HCT116 (cell line): ENCODE measurements at regions not wholly inside any gene's neighbourhood (a gene's known extent, or its start where the extent isn't known, plus 50 kb on each side); places are given as distances from the start of the nearest gene placed in this dataset.

Experiments
- ATAC-seq: fragments of 200-7000 bp; cut with Tn5 transposase; 2 replicates; pipeline ENCODE4 v1.9.1; 2020; ENCODE audit warnings: mild to moderate bottlenecking, moderate library complexity
- BruUV-seq: library from RNA; stranded (reverse); fragments of 400-500 nt; replicated peaks from 2 replicates; lab custom pipeline; 2021; lab: Mats Ljungman, UMichigan
- CTCF ChIA-PET: fragments of 300-600 bp; sonication (Branson Sonifier 250); formaldehyde crosslinking; loops from one replicate; lab custom pipeline; 2021; ENCODE audit warnings: antibody characterized with exemption; lab: Charles Lee
- POLR2A ChIA-PET: fragments of 300-600, 350-600 bp; sonication (Branson Sonifier 250); formaldehyde crosslinking; loops from one replicate; lab custom pipeline; 2021; ENCODE audit warnings: antibody characterized with exemption; lab: Charles Lee
- RAD21 ChIA-PET, 2 experiments: fragments of 300-600 bp; sonication (Branson Sonifier 250); formaldehyde crosslinking; loops; one replicate each; lab custom pipeline; 2023; ENCODE audit warnings: low total read pairs in 2 of 2; ENCODE audit not compliant: uncharacterized antibody in 2 of 2, unreplicated experiment in 2 of 2, low non-redundant PET in 1 of 2; lab: Charles Lee
- DNase-seq: peaks from one replicate; pipeline ENCODE4 v3.0.0-alpha.2; 2010; ENCODE audit warnings: low read depth, low spot score
- H2AFZ ChIP-seq: fragments of 200-600 bp; shearing (Covaris generic), sonication (generic); 2 replicates; pipeline ENCODE4 v1.6.1; 2017; ENCODE audit warnings: low read depth, mixed run types, mixed read lengths, antibody characterized with exemption, low read length; ENCODE audit not compliant: poor library complexity, severe bottlenecking
- H3K27ac ChIP-seq: 2 replicates; pipeline ENCODE4 v1.5.1; 2012; ENCODE audit warnings: low read depth, low read length
- H3K27me3 ChIP-seq: fragments of 200-600 bp; sonication (generic); 2 replicates; pipeline ENCODE4 v1.6.1; 2016; ENCODE audit warnings: mixed run types, low read length, mixed read lengths; ENCODE audit not compliant: insufficient read depth
- H3K36me3 ChIP-seq, 2 experiments: fragments of 200-500 bp in 1 of 2; fragments of 200-600 bp in 1 of 2; sonication (Bioruptor generic) in 1 of 2; sonication (generic) in 1 of 2; 2 replicates each; pipeline versions ENCODE4 v1.5.1 to v1.6.1; 2014 to 2016; ENCODE audit warnings: low read length in 2 of 2, inconsistent platforms in 1 of 2, mixed read lengths in 1 of 2, mixed run types in 1 of 2; ENCODE audit not compliant: insufficient read depth in 2 of 2, control insufficient read depth in 1 of 2
- H3K4me1 ChIP-seq, 2 experiments: fragments of 200-600 bp in 1 of 2; sonication (generic) in 1 of 2; 2 replicates each; pipeline versions ENCODE4 v1.5.1 to v1.6.1; 2012 to 2017; ENCODE audit warnings: low read length in 2 of 2, inconsistent platforms in 1 of 2, mild to moderate bottlenecking in 1 of 2, mixed read lengths in 1 of 2, mixed run types in 1 of 2, moderate library complexity in 1 of 2; ENCODE audit not compliant: insufficient read depth in 2 of 2, control insufficient read depth in 1 of 2
- H3K4me2 ChIP-seq: fragments of 200-600 bp; sonication (generic); 2 replicates; pipeline ENCODE4 v1.6.1; 2017; ENCODE audit warnings: mixed run types, low read length, mixed read lengths
- H3K4me3 ChIP-seq, 2 experiments: fragments of 200-600 bp in 1 of 2; sonication (generic) in 1 of 2; replicated peaks in 1 of 2; 2 replicates each; pipeline ENCODE4 v1.5.1; 2011 to 2016; ENCODE audit warnings: low read length in 2 of 2, control low read depth in 1 of 2, low read depth in 1 of 2, mild to moderate bottlenecking in 1 of 2, mixed read lengths in 1 of 2, mixed run types in 1 of 2
- H3K79me2 ChIP-seq: fragments of 200-600 bp; sonication (generic); 2 replicates; pipeline ENCODE4 v1.6.1; 2017; ENCODE audit warnings: mild to moderate bottlenecking, mixed run types, low read length, moderate library complexity, mixed read lengths; ENCODE audit not compliant: insufficient read depth
- H3K9ac ChIP-seq: fragments of 200-600 bp; sonication (generic); 2 replicates; pipeline ENCODE4 v1.6.1; 2016; ENCODE audit warnings: low read length, mixed read lengths
- H3K9me2 ChIP-seq: fragments of 200-600 bp; sonication (generic), shearing (Covaris generic); 2 replicates; pipeline ENCODE4 v1.6.1; 2017; ENCODE audit warnings: mixed run types, mild to moderate bottlenecking, moderate library complexity; ENCODE audit not compliant: insufficient read depth
- H3K9me3 ChIP-seq, 2 experiments: fragments of 200-500 bp in 1 of 2; fragments of 200-600 bp in 1 of 2; sonication (Bioruptor generic) in 1 of 2; sonication (generic) in 1 of 2; 2 replicates each; pipeline ENCODE4 v1.6.1; 2014 to 2017; ENCODE audit warnings: low read length in 2 of 2, mixed read lengths in 2 of 2, inconsistent platforms in 1 of 2, low read depth in 1 of 2, mild to moderate bottlenecking in 1 of 2, mixed run types in 1 of 2, moderate library complexity in 1 of 2; ENCODE audit not compliant: control insufficient read depth in 1 of 2, insufficient read depth in 1 of 2
- H4K20me1 ChIP-seq: fragments of 200-600 bp; sonication (generic), shearing (Covaris generic); 2 replicates; pipeline ENCODE4 v1.6.1; 2017; ENCODE audit warnings: mixed run types, mild to moderate bottlenecking, moderate library complexity; ENCODE audit not compliant: insufficient read depth
- CBX3 ChIP-seq: IDR thresholded peaks from 2 replicates; pipeline ENCODE4 v1.6.1; 2012; ENCODE audit warnings: low read depth
- CEBPB ChIP-seq: IDR thresholded peaks from 2 replicates; pipeline ENCODE4 v1.6.1; 2012; ENCODE audit warnings: low read depth
- CTCF ChIP-seq, 3 experiments: fragments of 200-600 bp in 1 of 3; sonication (generic) in 1 of 3; IDR thresholded peaks in 2 of 3; conservative IDR thresholded peaks in 1 of 3; 2 replicates each; pipeline ENCODE4 v1.5.1; 2012 to 2017; ENCODE audit warnings: low read depth in 2 of 3, low read length in 2 of 3, antibody characterized with exemption in 1 of 3, borderline replicate concordance in 1 of 3, control low read depth in 1 of 3, mild to moderate bottlenecking in 1 of 3, mixed read lengths in 1 of 3, mixed run types in 1 of 3, moderate library complexity in 1 of 3; ENCODE audit not compliant: insufficient read depth in 1 of 3
- EGR1 ChIP-seq: IDR thresholded peaks from 2 replicates; pipeline ENCODE4 v1.6.1; 2012; ENCODE audit warnings: low read depth
- EZH2 ChIP-seq: fragments of 200-600 bp; sonication (generic); IDR thresholded peaks from 2 replicates; pipeline ENCODE4 v1.6.1; 2017; ENCODE audit warnings: antibody characterized with exemption, mixed run types
- EZH2phosphoT487 ChIP-seq: fragments of 200-600 bp; IDR thresholded peaks from 2 replicates; pipeline ENCODE4 v1.6.1; 2018; ENCODE audit warnings: antibody characterized with exemption, borderline replicate concordance
- JUND ChIP-seq: IDR thresholded peaks from 2 replicates; pipeline ENCODE4 v1.6.1; 2012
- POLR2A ChIP-seq: IDR thresholded peaks from 2 replicates; pipeline ENCODE4 v1.7.0; 2011; ENCODE audit warnings: borderline replicate concordance; ENCODE audit not compliant: insufficient read depth, insufficient read length; ENCODE audit errors: extremely low read depth
- POLR2AphosphoS5 ChIP-seq: IDR thresholded peaks from 2 replicates; pipeline ENCODE4 v1.6.1; 2011; ENCODE audit warnings: mild to moderate bottlenecking, low read depth, low read length, moderate library complexity
- RAD21 ChIP-seq: IDR thresholded peaks from 2 replicates; pipeline ENCODE4 v1.6.1; 2012; ENCODE audit warnings: low read depth, mild to moderate bottlenecking
- SP1 ChIP-seq: IDR thresholded peaks from 2 replicates; pipeline ENCODE4 v1.6.1; 2012; ENCODE audit warnings: low read depth
- SRF ChIP-seq: IDR thresholded peaks from 2 replicates; pipeline ENCODE4 v1.6.1; 2012; ENCODE audit warnings: low read depth
- TCF7L2 ChIP-seq: IDR thresholded peaks from 2 replicates; pipeline ENCODE4 v1.7.0; 2011; ENCODE audit warnings: borderline replicate concordance, inconsistent platforms; ENCODE audit not compliant: insufficient read depth, insufficient read length; ENCODE audit errors: extremely low read depth
- ZNF274 ChIP-seq: fragments of 200-500 bp; sonication (Bioruptor generic); IDR thresholded peaks from 2 replicates; pipeline ENCODE4 v1.6.1; 2014; ENCODE audit warnings: mild to moderate bottlenecking, low read depth, low read length, inconsistent platforms
- intact Hi-C: fragments of 100-400 bp; cut with micrococcal nuclease; formaldehyde crosslinking; loops from 2 replicates; pipeline ENCODE4 v1.10.0; 2022
- TF ChIP-seq, protein P1 (sequence below): IDR thresholded peaks from 2 replicates; pipeline ENCODE4 v1.6.1; 2012; ENCODE audit warnings: low read depth

DNA sequence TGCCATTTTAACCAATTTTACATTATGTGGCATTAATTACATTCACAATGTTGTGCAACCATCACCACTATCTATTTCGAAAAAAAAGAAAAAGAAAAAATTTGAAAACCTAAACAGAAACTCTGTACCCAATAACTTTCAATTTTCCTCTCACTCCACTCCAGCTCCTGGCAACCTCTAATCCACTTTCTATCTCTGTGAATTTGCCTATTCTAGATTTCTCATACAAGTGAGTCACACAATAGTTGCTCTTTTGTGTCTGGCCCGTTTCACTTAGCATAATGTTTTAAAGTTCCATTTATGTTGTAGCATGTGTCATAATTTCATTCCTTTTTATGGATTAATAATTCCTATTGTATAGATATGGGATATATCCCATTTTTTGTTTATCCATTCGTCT lies 53.3 kb upstream of the TBC1D5 start:
- Histone ChIP-seq H2AFZ (no peak overlapping the region), H3K9me3 (no peaks in the 10 kb centered on the region), H3K79me2 (no peaks in the 10 kb centered on the region), H3K27ac (no peak overlapping the region), H3K27me3 (no peaks in the 10 kb centered on the region), H3K4me2 (no peak overlapping the region), H4K20me1 (no peaks in the 10 kb centered on the region), H3K4me3 (no peak overlapping the region), H3K9me2 (no peaks in the 10 kb centered on the region), H3K4me1 (peaks cover 0 to 7% of the 10 kb centered on the region in 2 experiments; a peak in 1 of 4 replicates), H3K9ac (no peak overlapping the region), H3K36me3 (no peaks in the 10 kb centered on the region)
- intact Hi-C loops = no loop called here
- ChIA-PET CTCF (no interaction called here), POLR2A (no interaction called here), RAD21 (no interaction called here)
- BruUV-seq = no TSS peak
- DNase-seq (no peak), ATAC-seq (no peak)
- TF ChIP-seq CEBPB (no peak), EZH2phosphoT487 (no peak), SP1 (no peak), EGR1 (no peak), JUND (no peak), ZNF274 (no peak), RAD21 (no peak), POLR2A (no peak), POLR2AphosphoS5 (no peak), CBX3 (no peak), SRF (no peak), CTCF (IDR thresholded peaks at IDR 0.05 in 2 of 3, conservative IDR thresholded peaks at IDR 0.05 in 1 of 3; ENCODE audit: borderline replicate concordance in 1 of 3, insufficient read depth in 1 of 3, low read depth in 2 of 3, low read length in 2 of 3) (no peak), EZH2 (no peak), TCF7L2 (no peak)
- TF ChIP-seq, protein P1, sequence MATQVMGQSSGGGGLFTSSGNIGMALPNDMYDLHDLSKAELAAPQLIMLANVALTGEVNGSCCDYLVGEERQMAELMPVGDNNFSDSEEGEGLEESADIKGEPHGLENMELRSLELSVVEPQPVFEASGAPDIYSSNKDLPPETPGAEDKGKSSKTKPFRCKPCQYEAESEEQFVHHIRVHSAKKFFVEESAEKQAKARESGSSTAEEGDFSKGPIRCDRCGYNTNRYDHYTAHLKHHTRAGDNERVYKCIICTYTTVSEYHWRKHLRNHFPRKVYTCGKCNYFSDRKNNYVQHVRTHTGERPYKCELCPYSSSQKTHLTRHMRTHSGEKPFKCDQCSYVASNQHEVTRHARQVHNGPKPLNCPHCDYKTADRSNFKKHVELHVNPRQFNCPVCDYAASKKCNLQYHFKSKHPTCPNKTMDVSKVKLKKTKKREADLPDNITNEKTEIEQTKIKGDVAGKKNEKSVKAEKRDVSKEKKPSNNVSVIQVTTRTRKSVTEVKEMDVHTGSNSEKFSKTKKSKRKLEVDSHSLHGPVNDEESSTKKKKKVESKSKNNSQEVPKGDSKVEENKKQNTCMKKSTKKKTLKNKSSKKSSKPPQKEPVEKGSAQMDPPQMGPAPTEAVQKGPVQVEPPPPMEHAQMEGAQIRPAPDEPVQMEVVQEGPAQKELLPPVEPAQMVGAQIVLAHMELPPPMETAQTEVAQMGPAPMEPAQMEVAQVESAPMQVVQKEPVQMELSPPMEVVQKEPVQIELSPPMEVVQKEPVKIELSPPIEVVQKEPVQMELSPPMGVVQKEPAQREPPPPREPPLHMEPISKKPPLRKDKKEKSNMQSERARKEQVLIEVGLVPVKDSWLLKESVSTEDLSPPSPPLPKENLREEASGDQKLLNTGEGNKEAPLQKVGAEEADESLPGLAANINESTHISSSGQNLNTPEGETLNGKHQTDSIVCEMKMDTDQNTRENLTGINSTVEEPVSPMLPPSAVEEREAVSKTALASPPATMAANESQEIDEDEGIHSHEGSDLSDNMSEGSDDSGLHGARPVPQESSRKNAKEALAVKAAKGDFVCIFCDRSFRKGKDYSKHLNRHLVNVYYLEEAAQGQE = no peak
- TF ChIP-seq, all 23 proteins: peak for 0
